HEK293 (cell line): ENCODE measurements at regions not wholly inside any gene's neighbourhood (a gene's known extent, or its start where the extent isn't known, plus 50 kb on each side); places are given as distances from the start of the nearest gene placed in this dataset.

Experiments used
- CTCF ChIA-PET: fragments of 350-600 bp; formaldehyde crosslinking; extraction: SDS; loops from one replicate; lab custom pipeline; 2021; ENCODE audit warnings: antibody characterized with exemption; lab: Yijun Ruan, JAX
- POLR2A ChIA-PET: fragments of 300-600 bp; formaldehyde crosslinking; extraction: SDS; loops from one replicate; lab custom pipeline; 2020; ENCODE audit warnings: antibody characterized with exemption, inconsistent platforms; lab: Yijun Ruan, JAX
- H3K27ac ChIP-seq: fragments of 200-500 bp; sonication (Bioruptor generic); 2 replicates; pipeline ENCODE4 v1.5.1; 2014; ENCODE audit warnings: low read depth, low read length, control low read depth, inconsistent platforms; ENCODE audit errors: extremely low read depth
- H3K36me3 ChIP-seq, 2 experiments: fragments of 200-500 bp in 1 of 2; sonication (Bioruptor generic) in 1 of 2; 1 replicate in 1 of 2; 2 replicates in 1 of 2; pipeline ENCODE4 v1.5.1; 2014 to 2017; ENCODE audit warnings: inconsistent platforms in 2 of 2, low read length in 2 of 2; ENCODE audit not compliant: control insufficient read depth in 2 of 2, insufficient read depth in 1 of 2
- H3K4me1 ChIP-seq: fragments of 200-500 bp; sonication (Bioruptor generic); 2 replicates; pipeline ENCODE4 v1.5.1; 2014; ENCODE audit warnings: mild to moderate bottlenecking, low read length, inconsistent platforms; ENCODE audit not compliant: control insufficient read depth, insufficient read depth
- H3K4me3 ChIP-seq: 2 replicates; pipeline ENCODE4 v1.5.1; 2011; ENCODE audit warnings: low read depth, mild to moderate bottlenecking, control low read depth, low read length, moderate library complexity
- H3K9me3 ChIP-seq: fragments of 200-500 bp; sonication (Bioruptor generic); 2 replicates; pipeline ENCODE4 v1.5.1; 2014; ENCODE audit warnings: low read depth, low read length, inconsistent platforms; ENCODE audit not compliant: control insufficient read depth, insufficient read depth
- KLF1 ChIP-seq: fragments of 450-650 bp; formaldehyde crosslinking; IDR thresholded peaks from 2 replicates; pipeline ENCODE4 v1.5.1; 2016; ENCODE audit warnings: missing biosample characterization, missing genetic modification characterization
- MZF1 ChIP-seq: fragments of 450-650 bp; formaldehyde crosslinking; IDR thresholded peaks from 2 replicates; pipeline ENCODE4 v1.5.1; 2017; ENCODE audit warnings: missing biosample characterization, missing genetic modification characterization, borderline replicate concordance
- PRDM1 ChIP-seq: fragments of 450-650 bp; formaldehyde crosslinking; IDR thresholded peaks from 2 replicates; pipeline ENCODE4; 2016; ENCODE audit warnings: missing biosample characterization, missing genetic modification characterization
- REST ChIP-seq: fragments of 450-650 bp; formaldehyde crosslinking; IDR thresholded peaks from 2 replicates; pipeline ENCODE4 v1.5.1; 2016; ENCODE audit warnings: missing biosample characterization, missing genetic modification characterization
- SCRT2 ChIP-seq: fragments of 450-650 bp; formaldehyde crosslinking; IDR thresholded peaks from 2 replicates; pipeline ENCODE4 v1.5.1; 2016; ENCODE audit warnings: missing biosample characterization, missing genetic modification characterization
- ZFHX2 ChIP-seq: fragments of 450-650 bp; formaldehyde crosslinking; conservative IDR thresholded peaks from 2 replicates; pipeline ENCODE4 v1.5.1; 2016; ENCODE audit warnings: missing biosample characterization, missing genetic modification characterization
- ZNF148 ChIP-seq: fragments of 450-650 bp; formaldehyde crosslinking; IDR thresholded peaks from 2 replicates; pipeline ENCODE4 v1.5.0; 2017; ENCODE audit warnings: missing biosample characterization, missing genetic modification characterization, borderline replicate concordance
- ZNF292 ChIP-seq: fragments of 450-650 bp; formaldehyde crosslinking; IDR thresholded peaks from 2 replicates; pipeline ENCODE4 v1.5.1; 2016; ENCODE audit warnings: low read depth, missing biosample characterization, missing genetic modification characterization, borderline replicate concordance
- ZNF354C ChIP-seq: fragments of 450-650 bp; formaldehyde crosslinking; IDR thresholded peaks from 2 replicates; pipeline ENCODE4 v1.5.1; 2016; ENCODE audit warnings: missing biosample characterization, missing genetic modification characterization, low read depth, borderline replicate concordance
- ZNF404 ChIP-seq: fragments of 450-650 bp; formaldehyde crosslinking; IDR thresholded peaks from 2 replicates; pipeline ENCODE4 v1.5.1; 2017; ENCODE audit warnings: missing biosample characterization, missing genetic modification characterization
- ZNF416 ChIP-seq: fragments of 450-650 bp; formaldehyde crosslinking; IDR thresholded peaks from 2 replicates; pipeline ENCODE4 v1.5.1; 2016; ENCODE audit warnings: missing biosample characterization, missing genetic modification characterization
- ZNF521 ChIP-seq: fragments of 450-650 bp; formaldehyde crosslinking; IDR thresholded peaks from 2 replicates; pipeline ENCODE4 v1.5.1; 2017; ENCODE audit warnings: missing biosample characterization, mild to moderate bottlenecking, missing genetic modification characterization
- ZNF530 ChIP-seq: fragments of 450-650 bp; formaldehyde crosslinking; IDR thresholded peaks from 2 replicates; pipeline ENCODE4 v1.5.1; 2016; ENCODE audit warnings: low read depth, missing biosample characterization, missing genetic modification characterization
- ZNF660 ChIP-seq: fragments of 450-650 bp; IDR thresholded peaks from 2 replicates; pipeline ENCODE4 v1.5.1; 2018; ENCODE audit warnings: missing biosample characterization, mild to moderate bottlenecking, missing genetic modification characterization
- ZNF670 ChIP-seq: fragments of 450-650 bp; formaldehyde crosslinking; IDR thresholded peaks from 2 replicates; pipeline ENCODE4 v1.5.1; 2016; ENCODE audit warnings: missing biosample characterization, missing genetic modification characterization, low read depth
- ZNF776 ChIP-seq: fragments of 450-650 bp; formaldehyde crosslinking; IDR thresholded peaks from 2 replicates; pipeline ENCODE4 v1.5.0; 2017; ENCODE audit warnings: missing biosample characterization, missing genetic modification characterization, borderline replicate concordance
- ZNF791 ChIP-seq: fragments of 450-650 bp; formaldehyde crosslinking; IDR thresholded peaks from 2 replicates; pipeline ENCODE4 v1.5.1; 2016; ENCODE audit warnings: missing biosample characterization, missing genetic modification characterization
- ZNF830 ChIP-seq: fragments of 450-650 bp; IDR thresholded peaks from 2 replicates; pipeline ENCODE4 v1.5.0; 2018; ENCODE audit warnings: missing biosample characterization, missing genetic modification characterization, low read depth, mild to moderate bottlenecking, moderate library complexity
- ZSCAN23 ChIP-seq: fragments of 450-650 bp; formaldehyde crosslinking; IDR thresholded peaks from 2 replicates; pipeline ENCODE4 v1.5.1; 2016; ENCODE audit warnings: missing biosample characterization, missing genetic modification characterization
- TF ChIP-seq, protein P1 (sequence below): sonication (generic); formaldehyde crosslinking; IDR thresholded peaks from 2 replicates; pipeline ENCODE4 v1.8.1; 2022; ENCODE audit warnings: mild to moderate bottlenecking, moderate library complexity, missing genetic modification reagents
- TF ChIP-seq, protein P2 (sequence below): fragments of 450-650 bp; formaldehyde crosslinking; IDR thresholded peaks from 2 replicates; pipeline ENCODE4 v1.5.1; 2016; ENCODE audit warnings: missing biosample characterization, missing genetic modification characterization

- H3K27ac ChIP-seq: no peak overlapping the region
- no peak overlapping the region for H3K4me3 ChIP-seq
- TF ChIP-seq MZF1: no peak
- TF ChIP-seq, protein P1, sequence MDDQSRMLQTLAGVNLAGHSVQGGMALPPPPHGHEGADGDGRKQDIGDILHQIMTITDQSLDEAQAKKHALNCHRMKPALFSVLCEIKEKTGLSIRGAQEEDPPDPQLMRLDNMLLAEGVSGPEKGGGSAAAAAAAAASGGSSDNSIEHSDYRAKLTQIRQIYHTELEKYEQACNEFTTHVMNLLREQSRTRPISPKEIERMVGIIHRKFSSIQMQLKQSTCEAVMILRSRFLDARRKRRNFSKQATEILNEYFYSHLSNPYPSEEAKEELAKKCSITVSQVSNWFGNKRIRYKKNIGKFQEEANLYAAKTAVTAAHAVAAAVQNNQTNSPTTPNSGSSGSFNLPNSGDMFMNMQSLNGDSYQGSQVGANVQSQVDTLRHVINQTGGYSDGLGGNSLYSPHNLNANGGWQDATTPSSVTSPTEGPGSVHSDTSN (CRISPR knock-in tag): no peak
- no peak for TF ChIP-seq ZNF791
- TF ChIP-seq, protein P2, sequence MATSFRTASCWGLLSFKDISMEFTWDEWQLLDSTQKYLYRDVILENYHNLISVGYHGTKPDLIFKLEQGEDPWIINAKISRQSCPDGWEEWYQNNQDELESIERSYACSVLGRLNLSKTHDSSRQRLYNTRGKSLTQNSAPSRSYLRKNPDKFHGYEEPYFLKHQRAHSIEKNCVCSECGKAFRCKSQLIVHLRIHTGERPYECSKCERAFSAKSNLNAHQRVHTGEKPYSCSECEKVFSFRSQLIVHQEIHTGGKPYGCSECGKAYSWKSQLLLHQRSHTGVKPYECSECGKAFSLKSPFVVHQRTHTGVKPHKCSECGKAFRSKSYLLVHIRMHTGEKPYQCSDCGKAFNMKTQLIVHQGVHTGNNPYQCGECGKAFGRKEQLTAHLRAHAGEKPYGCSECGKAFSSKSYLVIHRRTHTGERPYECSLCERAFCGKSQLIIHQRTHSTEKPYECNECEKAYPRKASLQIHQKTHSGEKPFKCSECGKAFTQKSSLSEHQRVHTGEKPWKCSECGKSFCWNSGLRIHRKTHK (tag by site-specific recombination): no peak
- no peak for TF ChIP-seq ZNF521
- TF ChIP-seq ZNF670 (tag by site-specific recombination): no peak
- TF ChIP-seq ZNF404 (tag by site-specific recombination): no peak
- TF ChIP-seq ZNF416 (tag by site-specific recombination): no peak
- no peak for TF ChIP-seq ZNF830 (tag by site-specific recombination)
- no peak for TF ChIP-seq ZSCAN23 (tag by site-specific recombination)
- no peak for TF ChIP-seq PRDM1 (tag by site-specific recombination)
- no peak for TF ChIP-seq KLF1
- no peak for TF ChIP-seq ZNF292
- no peak for TF ChIP-seq ZFHX2 (tag by site-specific recombination)
- ChIA-PET POLR2A (no interaction called here), CTCF (interaction anchor here (0.6 kb wide), 1 partner anchor 296 kb away, joined by 4 read pairs; no protein-coding TSS in a partner anchor)
- no peaks in the 10 kb centered on the region for H3K4me1 ChIP-seq
- no peaks in the 10 kb centered on the region for H3K9me3 ChIP-seq
- no peaks in the 10 kb centered on the region for H3K36me3 ChIP-seq
These were observed 215.4 kb downstream of the KCNE4 start for GRCh38 chr2:223267160-223267951.

- Histone ChIP-seq H3K36me3 (no peaks in the 10 kb centered on the region), H3K9me3 (no peaks in the 10 kb centered on the region), H3K4me3 (no peak overlapping the region), H3K4me1 (no peaks in the 10 kb centered on the region), H3K27ac (no peak overlapping the region)
- ChIA-PET CTCF (interaction anchor here (0.7 kb wide), 1 partner anchor 22 kb away, joined by 3 read pairs; no protein-coding TSS in a partner anchor), POLR2A (no interaction called here)
- TF ChIP-seq ZNF660 (tag by site-specific recombination) (no peak), ZNF354C (tag by site-specific recombination) (no peak), ZNF776 (no peak), ZNF530 (tag by site-specific recombination) (no peak), ZNF148 (tag by site-specific recombination) (no peak), REST (tag by site-specific recombination) (no peak), SCRT2 (tag by site-specific recombination) (no peak)
These were observed 217.4 kb downstream of the KCNE4 start for GRCh38 chr2:223269386-223269785.
